AG04449 (cell line): ENCODE measurements at regions not wholly inside any gene's neighbourhood (a gene's known extent, or its start where the extent isn't known, plus 50 kb on each side); places are given as distances from the start of the nearest gene placed in this dataset.

Experiments used
- CTCF ChIA-PET: fragments of 350-600 bp; formaldehyde crosslinking; extraction: SDS; loops from one replicate; lab custom pipeline; 2021; ENCODE audit warnings: antibody characterized with exemption; lab: Yijun Ruan, JAX
- POLR2A ChIA-PET: fragments of 400-600, 350-600 bp; formaldehyde crosslinking; extraction: SDS; loops from one replicate; lab custom pipeline; 2020; ENCODE audit warnings: antibody characterized with exemption, inconsistent platforms; lab: Yijun Ruan, JAX
- DNase-seq: peaks from one replicate; pipeline ENCODE4 v3.0.0-alpha.2; 2010; ENCODE audit warnings: low read depth, low spot score
- H3K4me3 ChIP-seq: 2 replicates; pipeline ENCODE4 v1.5.1; 2011; ENCODE audit warnings: low read depth, mild to moderate bottlenecking, control low read depth, low read length
- TF ChIP-seq, protein P1 (sequence below): IDR thresholded peaks from one replicate; pipeline ENCODE4 v1.5.1; 2011; ENCODE audit warnings: mild to moderate bottlenecking, moderate library complexity, low read length, control low read depth, inconsistent platforms; ENCODE audit not compliant: insufficient read depth; ENCODE audit errors: missing control alignments

DNA sequence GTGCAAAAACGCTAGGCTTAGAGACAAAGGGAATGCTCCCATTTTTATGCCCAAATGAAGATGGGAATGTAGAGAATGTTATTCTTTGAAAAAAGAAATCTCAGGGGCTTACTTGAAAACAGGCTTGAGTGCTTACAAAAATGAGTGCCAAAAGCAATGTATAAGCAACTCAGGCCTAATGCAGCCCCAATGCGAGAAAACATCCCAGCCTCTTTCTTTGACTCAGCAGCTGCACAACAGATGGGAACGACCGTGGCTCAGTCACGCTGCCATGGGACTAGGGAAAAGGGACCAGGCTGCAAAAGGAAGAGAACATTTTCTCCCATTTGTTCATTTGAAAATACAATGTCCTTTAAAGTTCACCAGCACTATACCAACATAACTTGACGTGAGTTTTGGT lies 246.4 kb upstream of the LRIG1 start:
- H3K4me3 ChIP-seq, result no peak overlapping the region
- ChIA-PET POLR2A (no interaction called here), CTCF (interaction anchor here (1.7 kb wide), 1 partner anchor 75 kb away, joined by 4 read pairs; no protein-coding TSS in a partner anchor)
- no peak for DNase-seq
- TF ChIP-seq, protein P1, sequence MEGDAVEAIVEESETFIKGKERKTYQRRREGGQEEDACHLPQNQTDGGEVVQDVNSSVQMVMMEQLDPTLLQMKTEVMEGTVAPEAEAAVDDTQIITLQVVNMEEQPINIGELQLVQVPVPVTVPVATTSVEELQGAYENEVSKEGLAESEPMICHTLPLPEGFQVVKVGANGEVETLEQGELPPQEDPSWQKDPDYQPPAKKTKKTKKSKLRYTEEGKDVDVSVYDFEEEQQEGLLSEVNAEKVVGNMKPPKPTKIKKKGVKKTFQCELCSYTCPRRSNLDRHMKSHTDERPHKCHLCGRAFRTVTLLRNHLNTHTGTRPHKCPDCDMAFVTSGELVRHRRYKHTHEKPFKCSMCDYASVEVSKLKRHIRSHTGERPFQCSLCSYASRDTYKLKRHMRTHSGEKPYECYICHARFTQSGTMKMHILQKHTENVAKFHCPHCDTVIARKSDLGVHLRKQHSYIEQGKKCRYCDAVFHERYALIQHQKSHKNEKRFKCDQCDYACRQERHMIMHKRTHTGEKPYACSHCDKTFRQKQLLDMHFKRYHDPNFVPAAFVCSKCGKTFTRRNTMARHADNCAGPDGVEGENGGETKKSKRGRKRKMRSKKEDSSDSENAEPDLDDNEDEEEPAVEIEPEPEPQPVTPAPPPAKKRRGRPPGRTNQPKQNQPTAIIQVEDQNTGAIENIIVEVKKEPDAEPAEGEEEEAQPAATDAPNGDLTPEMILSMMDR, result no peak

- no peak for DNase-seq
- ChIA-PET POLR2A (no interaction called here), CTCF (interaction anchor here (0.8 to 1.7 kb wide), 2 partner anchors 75 to 469 kb away, joined by 3 to 4 read pairs; no protein-coding TSS in a partner anchor)
- H3K4me3 ChIP-seq, result no peak overlapping the region
- TF ChIP-seq, protein P1, result no peak
These were observed 246.9 kb upstream of the LRIG1 start for GRCh38 chr3:66747696-66748095.

GRCh38 chr3:66748175-66748876 lies 247.5 kb upstream of the LRIG1 start:
- ChIA-PET CTCF (interaction anchor here (0.8 to 1.7 kb wide), 6 partner anchors 73 to 494 kb away, joined by 3 to 9 read pairs (median 3); no protein-coding TSS in a partner anchor), POLR2A (no interaction called here)
- TF ChIP-seq, protein P1, result no peak
- DNase-seq, result no peak
- H3K4me3 ChIP-seq, result no peak overlapping the region

DNA sequence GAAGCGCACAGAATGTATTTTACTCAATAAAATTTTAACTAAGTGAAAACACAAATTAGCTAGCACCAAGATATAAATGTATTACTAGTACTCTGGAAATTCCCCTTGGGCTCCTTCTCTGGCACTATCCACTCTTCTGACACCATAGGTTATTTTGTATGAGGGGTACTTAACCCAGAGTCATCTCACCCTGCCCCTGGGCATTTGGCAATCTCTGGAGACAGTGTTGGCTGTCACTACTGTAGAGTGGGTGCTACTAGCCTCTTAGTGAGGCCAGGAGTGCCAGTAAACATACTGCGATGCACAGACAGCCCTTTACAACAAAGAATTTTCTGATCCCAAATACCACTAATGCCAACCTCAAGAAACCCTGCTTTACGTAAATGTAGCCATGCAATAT lies 246.3 kb upstream of the KBTBD8 start:
- no peak overlapping the region for H3K4me3 ChIP-seq
- POLR2A ChIA-PET, result no interaction called here
- DNase-seq, result no peak
- CTCF ChIA-PET, result interaction anchor here (1.1 to 2.3 kb wide), 3 partner anchors 92 to 344 kb away, joined by 3 to 9 read pairs (median 3); no protein-coding TSS in a partner anchor
- TF ChIP-seq, protein P1, result no peak

DNA sequence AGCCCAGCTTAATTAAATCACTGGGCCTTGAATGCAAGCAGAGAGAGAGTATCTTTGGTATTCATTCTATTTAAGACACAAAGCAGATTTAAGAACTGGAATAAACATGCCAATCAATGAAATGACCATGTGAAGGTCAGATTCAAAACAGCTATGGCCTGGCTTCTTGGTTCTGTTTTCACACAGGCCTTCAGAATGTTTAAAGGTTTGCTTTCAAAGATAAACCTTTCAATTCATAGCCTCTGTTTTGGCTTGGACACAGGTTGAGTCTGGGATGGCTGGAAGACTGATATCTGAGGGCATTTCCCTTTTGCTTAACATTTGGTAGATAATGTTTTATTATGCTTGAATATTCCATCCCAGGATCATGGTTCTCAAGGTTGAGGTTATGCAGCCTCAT lies 244.4 kb upstream of the KBTBD8 start:
- ChIA-PET POLR2A (no interaction called here), CTCF (interaction anchor here (2.3 kb wide), 1 partner anchor 346 kb away, joined by 9 read pairs; no protein-coding TSS in a partner anchor)
- TF ChIP-seq, protein P1, result no peak

DNA sequence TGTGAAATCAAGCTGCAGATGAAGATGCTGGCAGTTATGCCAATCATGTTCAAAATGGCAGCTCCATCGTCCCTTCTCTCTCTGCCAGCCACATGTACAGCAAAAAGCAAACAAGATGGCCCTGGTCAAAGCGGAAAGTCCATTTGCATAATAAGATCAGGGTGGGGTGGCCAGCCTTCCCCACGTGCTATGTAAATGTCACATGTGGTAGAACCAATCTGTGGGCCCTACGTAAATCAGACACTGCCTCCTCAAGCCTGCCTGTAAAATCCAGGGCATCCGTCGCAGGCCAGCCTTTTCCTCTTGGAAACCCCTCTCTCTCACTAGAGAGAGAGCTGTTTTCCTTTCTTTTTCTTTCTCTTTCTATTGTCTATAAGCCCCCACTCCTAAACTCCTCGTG lies 243.5 kb upstream of the KBTBD8 start:
- CTCF ChIA-PET, result no interaction called here
- POLR2A ChIA-PET, result no interaction called here
- TF ChIP-seq, protein P1, result no peak
- no peak overlapping the region for H3K4me3 ChIP-seq
- no peak for DNase-seq

More for the DNA sequence above, 244.4 kb upstream of the KBTBD8 start:
- no peak for DNase-seq
- H3K4me3 ChIP-seq, result no peak overlapping the region
